ENCODE measurements at regions not wholly inside any gene's neighbourhood (a gene's known extent, or its start where the extent isn't known, plus 50 kb on each side); places are given as distances from the start of the nearest gene placed in this dataset.

DNA sequence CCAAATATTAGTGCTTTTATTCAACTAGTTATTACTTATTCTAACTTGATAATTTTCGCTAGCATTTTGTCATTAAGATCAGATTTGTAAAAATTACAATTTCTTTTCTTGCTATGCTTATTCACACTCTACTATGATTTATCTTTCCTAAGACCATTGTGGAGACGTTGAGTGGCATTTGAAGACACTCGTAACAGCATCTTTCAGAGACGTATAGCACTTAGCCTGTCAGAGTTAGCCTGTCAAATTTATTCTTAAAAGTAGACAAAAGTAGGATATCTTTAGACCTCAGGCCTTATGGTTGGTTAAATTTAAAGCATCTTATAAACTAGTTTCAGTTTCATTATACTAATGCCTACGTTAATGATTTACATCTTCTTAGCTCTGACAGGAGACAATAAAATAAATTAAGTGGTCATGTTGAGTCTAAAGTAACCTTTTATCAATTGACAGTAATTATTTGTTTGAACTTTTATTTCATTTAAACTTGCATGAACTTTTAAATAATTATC, 1410.1 kb downstream of the MRPL39 start:
- no peak for DNase-seq

DNA sequence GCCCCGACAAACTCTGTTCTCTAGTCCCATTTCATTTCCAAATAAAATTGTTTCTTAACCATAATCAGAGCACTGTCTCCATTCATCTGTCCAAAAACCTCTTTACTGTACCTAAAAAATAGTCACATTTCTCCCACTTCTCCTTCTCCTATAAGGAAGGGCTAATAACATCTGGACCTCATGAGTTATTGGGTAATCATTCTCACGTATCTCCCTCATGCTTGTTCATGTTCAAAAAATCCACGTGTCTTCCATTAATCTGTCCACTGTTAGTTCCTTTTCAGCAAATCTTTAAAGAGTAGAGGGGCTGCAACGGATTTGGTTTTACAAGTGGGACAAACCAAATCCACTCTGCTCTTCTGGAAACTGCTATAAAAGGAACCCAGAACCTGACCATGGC, 1418.8 kb downstream of the MRPL39 start:
- DNase-seq, result no peak

DNA sequence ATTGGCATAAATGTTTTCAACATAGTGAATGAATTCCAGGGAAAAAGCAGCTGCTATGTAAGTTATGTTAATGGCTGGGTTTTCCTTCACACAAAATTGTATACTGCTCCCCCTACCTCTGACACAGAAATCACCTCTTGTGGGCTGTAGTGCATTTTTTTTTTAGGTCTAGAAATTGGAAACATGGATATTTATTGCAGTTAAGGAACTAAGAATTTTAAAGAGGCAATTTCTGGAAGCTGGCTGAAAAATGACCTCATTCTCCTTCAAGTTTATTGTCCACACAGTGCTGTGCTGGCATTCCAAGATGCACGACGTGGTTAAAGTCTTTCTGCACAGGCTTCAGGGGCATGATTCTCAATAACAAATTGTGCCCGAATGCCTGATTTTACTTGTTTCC, 1424.2 kb downstream of the MRPL39 start:
- DNase-seq, result no peak

DNA sequence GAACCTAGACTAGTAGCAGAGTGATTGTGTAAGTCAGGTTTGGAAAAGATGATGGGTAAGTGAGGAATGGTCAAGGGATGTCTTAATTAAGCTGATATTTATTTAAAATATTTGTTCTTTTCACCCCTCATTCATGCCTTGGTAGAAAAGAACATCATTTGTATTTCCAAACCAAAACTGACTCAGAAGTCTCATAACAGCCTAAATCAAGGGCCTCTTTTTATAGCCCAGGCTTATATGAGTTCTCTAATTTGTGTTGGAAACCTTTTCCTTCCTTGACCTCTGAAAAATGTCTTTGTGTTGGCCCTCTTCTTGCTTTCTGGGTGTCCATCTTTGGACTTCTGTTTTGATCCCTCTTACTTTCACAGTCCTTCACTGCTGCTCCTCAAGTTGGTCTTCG, 1428.2 kb downstream of the MRPL39 start:
- DNase-seq, result no peak

DNA sequence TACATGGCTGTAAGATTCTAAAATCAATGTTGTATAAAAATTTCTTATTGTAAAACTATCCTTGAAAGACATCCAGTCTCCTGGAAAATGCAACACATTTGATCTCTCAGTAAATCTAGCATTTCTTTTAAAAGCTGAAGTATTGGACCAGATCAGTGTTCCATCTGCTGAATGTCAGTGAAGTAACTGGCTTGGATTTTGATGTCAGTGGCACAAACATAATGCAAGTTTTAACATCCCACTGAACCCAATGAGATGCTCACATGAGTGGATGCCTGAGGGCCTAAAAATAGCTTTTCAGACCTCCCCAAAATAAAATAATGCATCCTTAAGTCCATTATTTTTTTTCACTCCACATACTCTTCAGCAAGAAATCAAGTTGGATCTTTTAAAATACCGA, 1432.2 kb downstream of the MRPL39 start:
- no peak for DNase-seq

DNA sequence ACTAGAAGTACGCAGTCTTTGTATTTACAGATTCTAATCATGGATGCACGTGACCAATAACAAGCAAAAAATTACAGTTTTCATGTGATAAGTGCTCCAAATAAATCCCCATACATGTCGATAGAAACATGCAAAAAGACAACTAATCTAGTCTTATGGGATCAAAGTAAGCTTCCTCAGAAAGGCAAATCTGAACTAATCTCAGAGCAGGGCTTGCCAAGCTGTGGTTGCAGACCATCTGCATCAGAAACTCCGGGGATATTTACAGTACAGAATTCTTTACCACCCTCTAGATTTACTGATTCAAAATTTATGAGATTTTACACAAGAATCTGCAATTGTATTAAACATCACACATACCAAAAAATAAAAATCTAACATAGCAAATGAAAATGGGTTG, 1435.5 kb downstream of the MRPL39 start:
- no peak for DNase-seq

DNA sequence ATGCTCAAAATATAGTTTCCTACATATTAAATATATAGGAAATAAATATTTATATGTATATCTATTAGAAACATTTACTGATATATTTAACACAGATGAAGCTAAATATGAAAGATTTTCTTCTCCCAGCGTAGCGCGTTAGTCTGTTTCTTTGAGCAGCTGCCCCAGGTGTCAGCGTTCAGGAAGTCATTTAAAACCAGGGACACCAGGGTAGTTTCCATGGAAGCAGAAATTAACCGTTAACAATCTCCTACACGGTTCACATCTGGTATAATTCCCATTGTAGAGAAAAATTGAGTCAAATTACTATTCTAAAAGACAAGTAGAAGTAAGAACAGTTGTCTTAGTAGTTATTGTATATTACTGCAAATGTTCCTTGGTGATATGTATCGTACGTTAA, 1443.7 kb downstream of the MRPL39 start:
- no peak for DNase-seq

DNA sequence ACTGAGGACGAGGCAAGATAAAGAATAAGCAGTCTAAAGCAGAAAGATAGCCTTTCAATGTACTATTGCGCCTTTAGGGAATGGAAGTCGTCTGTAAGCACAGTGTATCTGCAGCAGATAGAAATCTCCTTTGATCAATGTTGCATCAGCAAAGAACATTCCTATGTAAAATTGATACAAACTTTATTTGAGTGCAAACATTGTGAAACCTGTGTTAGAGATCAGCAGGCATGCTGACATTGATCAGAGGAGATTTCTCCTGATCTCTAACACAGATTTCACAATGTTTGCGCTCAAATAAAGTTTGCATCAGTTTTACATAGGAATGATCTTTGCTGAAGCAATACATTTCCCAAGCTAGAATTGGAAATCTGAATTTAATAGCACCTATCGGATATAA, 1446.8 kb downstream of the MRPL39 start:
- DNase-seq, result no peak

DNA sequence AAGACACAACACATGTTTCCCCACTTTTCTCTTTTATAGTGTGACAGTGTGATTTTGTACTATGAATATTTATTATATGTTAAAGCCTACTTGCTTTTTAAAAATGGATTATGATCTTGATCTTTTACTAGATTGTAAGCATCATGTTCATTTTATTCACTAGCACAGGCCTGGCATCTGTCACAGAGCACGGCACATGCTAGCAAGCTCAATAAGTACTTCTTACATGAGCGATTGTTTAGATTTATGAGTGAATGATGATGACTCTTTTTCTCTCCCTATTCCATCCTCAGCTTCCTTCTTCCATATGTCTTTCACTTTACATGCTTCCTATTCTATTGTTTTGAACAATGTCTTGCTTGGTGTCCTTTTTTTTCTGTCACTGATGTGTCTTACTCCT, 1454.1 kb downstream of the MRPL39 start:
- DNase-seq, result no peak

DNA sequence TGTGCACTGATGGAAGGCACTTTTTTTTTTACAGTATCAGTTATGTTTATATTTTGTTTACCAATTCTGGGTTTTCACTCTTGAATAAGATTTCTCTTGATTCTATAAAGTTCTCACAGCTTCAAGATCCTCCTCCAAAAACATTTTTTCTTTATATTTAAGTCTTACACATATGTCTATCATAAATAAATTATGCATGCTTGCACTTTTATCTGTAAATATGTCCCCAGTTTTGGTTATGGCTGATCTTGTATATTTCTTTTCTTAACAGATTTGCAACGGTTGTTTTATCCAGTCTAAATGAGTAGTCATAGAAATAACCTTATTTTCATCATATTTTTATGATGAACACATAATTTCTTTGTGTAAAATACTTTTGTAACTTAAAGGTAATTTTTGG, 1456.5 kb downstream of the MRPL39 start:
- DNase-seq, result no peak

DNA sequence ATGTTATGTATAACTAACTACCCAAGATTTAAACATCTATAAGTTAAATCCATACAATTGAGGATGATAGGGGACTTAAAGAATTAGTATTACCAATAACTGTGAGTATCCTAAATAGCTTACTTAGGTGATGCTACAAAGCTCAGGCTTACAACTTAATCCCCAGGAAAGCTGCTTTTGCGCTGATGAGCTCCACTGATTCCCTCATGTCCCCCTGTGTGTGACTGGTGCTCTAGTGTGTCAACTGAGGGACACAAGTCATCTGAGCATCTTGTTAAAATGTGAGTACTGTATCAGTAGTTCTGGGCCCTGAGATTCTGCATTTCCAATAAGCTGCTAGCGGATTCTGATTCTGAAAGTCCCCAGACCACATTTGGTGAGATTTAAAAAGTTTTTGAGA, 1458.8 kb downstream of the MRPL39 start:
- no peak for DNase-seq

DNA sequence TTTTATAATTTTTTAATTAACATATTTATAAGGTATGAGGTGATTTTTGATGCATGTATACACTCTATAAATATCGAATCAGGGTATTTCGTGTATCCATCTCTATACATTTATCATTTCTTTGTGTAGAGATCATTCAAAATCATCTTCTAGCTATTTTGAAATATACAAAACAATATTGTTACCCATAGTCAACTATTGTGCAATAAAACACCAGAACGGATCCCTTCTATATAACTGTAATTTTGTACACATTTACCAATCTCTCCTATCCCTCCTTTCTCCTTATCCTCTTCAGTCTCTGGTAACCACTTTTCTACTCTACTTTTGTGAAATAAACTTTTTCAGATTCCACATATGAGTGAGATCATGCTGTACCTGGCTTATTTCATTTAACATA, 1459.6 kb downstream of the MRPL39 start:
- DNase-seq, result no peak

DNA sequence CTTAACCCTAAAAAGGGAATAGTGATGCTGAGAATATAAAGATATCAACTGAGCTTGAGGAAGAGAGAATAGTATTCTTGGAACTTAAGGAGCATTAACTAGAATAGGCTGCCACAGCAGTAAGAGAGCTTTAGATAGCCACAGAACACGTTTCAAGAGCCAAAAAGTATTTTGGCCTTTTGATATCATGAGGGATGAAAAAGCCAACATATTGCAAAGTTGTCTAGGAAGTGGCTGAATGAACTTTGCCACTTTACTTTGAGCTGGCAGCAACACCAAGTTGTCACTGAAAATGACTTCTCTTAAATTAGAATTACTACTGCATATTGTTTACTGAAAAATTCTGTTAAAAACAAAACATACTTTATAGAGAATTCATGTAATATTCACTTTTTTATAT, 1476.2 kb downstream of the MRPL39 start:
- no peak for DNase-seq

DNA sequence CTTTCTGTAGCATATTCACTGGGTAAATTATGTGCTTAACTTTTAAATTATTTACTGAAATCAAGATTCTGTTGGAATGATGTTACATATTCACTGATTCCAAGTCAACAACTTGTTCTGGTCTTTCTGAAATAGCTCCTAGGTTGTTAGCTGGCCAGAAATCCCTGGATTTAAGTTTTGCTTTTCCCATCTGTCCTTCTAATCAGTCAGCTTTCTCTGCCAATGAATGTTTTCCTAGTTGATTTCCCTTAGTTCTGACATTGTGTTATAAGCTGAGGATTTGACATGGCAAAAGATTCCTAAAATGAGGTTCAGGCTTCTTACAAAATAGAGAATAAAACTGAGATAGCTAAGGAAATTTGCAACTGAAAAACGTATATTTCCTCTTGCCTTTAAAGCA, 1479.6 kb downstream of the MRPL39 start:
- DNase-seq, result no peak

DNA sequence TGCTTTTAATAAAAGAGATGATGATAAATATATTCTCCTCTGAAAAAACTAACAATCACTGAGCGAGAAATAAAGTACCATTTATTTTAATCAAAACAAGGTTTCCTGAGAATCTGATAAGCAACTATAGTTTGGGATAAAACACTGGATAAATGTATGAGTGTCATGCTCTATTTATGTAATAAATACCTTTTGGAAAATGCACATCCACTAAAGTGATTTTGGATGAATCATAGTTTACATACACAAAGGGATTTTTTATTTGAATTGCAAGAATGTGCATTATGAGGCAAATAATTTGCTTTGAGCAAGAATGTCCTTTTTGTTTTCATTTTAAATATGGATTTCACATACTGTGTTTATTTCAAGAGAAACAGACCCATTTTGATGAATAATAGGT, 1483.5 kb downstream of the MRPL39 start:
- DNase-seq, result no peak

DNA sequence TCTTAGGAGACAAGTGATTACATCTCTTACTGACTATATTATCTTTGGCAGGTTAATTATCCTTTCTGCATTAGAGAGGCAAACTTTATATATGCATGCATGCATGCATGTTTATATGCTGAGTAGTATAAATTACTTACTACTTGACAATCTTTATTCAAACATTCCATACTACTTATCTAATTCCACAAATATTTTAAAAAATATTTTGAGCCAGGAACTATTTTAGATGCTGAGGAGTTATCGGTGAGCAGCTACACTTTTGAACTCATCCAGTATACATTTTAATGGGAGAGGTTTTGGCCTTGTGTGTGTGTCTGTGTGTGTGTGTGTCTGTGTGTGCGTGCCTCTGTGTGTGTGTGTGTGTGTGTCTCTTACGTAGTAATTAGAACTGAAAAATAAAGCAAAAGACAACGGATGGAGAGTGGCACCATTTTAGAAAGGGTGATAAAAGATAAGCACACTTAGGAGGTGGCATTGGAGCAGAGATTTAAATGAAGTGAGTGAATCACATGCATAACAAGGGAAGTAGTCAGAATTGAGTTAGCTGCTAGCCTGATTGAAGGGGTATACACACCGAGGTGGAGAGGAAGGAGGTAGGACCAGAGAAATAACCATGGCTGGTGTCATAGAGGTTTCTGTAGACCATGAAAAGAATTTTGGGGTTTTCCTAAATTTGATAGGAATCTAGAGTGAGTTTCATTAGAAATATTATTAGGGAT, 1488.4 kb downstream of the MRPL39 start:
- DNase-seq, result no peak

DNA sequence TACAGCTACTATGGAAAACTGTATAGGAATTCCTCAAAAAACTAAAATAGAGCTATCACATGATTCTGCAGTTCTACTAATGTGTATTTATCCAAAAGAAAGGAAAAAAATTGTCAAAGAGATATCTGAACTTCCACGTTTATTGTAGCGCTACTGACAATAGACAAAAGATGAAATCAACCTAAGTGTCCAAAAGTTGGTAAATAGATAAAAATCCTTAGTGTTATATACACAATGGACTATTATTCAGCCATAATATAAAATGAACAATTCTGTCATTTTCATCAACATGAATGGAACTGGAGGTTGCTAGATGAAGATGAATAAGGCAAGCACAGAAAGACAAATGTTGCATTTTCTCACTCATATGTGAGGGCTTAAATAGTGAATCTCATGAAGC, 1492.1 kb downstream of the MRPL39 start:
- no peak for DNase-seq

DNA sequence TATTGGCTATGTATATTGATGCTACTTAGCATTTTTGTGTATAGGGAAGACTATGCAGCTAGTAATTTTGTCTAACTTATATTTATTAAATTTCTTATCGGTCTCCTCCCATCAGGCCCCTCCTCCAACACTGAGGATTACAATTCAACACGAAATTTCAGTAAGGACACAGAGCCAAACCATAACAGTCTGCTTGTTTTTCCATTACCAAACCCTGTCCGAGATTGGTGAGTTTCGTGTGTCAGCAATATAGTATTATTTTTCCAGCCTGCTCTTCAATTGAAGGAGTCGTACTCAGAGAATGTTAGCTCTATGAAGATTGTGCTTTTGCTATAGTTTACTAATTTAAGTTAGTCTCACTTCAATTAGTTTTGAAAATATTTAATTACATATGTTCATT, 1495.3 kb downstream of the MRPL39 start:
- DNase-seq, result no peak

DNA sequence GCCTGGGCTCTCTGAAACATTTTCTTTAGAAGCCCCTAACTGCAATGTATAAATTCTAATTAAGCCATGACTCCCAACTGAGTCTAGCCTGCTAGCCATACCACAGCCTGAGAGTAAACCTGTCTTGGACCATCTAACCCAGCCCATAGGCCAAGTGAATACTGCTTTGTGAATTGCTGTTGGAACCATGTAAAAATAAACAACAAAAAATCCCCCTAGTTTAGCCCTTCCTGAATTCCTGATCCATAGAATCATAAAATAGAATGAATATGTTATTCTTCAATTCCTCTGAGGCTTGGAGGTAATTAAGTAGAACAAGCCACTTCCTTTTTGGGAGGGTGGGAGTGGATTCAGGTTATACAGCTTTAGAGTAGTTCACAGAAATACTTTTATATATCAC, 1496.4 kb downstream of the MRPL39 start:
- no peak for DNase-seq

DNA sequence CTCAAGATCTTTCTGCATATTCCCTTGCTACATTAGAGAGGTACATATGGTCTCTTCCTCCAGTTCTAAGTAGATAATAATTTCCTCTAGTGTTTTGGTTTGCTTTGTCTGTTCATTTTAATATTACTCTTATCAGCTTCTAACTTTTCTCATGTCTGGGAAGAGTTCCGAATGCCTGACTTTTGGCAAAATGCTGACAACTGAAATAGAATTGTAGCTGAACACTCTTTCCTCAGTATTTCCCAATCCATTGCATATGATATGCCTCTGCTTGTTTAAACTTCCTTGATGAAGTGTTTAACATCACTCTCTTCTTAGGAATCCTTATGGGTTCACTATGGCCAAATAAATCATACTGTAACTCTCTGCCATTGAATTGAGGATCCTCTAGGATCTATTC, 1510.1 kb downstream of the MRPL39 start:
- DNase-seq, result no peak

DNA sequence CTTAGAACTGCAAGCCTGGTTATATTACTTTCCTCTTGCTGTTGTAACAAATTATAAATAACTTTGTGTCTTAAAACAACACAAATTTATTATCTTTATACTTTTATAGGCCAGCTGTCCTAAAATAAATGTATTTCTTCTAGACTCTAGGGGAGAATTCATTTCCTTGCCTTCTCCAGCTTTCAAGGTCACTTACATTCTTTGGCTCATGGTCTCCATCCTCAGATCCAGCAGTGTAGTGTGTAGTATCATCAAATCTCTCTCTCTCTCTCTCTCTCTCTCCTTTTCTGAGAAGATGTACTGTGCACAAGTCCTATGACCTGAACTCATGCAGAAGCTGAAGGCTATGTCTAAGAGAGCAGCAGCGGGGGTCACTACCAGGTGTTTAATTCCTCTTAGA, 1510.6 kb downstream of the MRPL39 start:
- no peak for DNase-seq

DNA sequence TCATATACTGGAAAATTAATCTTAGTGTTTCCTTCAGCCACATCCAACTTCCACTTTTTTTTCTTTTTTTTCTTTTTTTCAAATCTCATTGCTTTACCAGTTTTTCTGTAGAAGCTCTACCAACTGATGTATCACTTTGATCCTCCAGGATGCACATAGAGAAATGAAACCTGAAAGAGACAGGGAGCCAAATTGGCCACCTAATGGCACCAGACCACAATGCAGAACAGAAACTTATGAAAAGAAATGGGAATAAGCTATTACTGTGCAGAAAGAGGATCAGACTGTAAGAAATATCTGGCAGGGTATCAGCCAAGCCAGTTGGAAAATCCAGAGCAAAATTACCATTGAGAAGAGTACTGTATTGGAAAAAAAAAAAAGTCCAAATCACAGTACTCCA, 1514.2 kb downstream of the MRPL39 start:
- DNase-seq, result no peak

DNA sequence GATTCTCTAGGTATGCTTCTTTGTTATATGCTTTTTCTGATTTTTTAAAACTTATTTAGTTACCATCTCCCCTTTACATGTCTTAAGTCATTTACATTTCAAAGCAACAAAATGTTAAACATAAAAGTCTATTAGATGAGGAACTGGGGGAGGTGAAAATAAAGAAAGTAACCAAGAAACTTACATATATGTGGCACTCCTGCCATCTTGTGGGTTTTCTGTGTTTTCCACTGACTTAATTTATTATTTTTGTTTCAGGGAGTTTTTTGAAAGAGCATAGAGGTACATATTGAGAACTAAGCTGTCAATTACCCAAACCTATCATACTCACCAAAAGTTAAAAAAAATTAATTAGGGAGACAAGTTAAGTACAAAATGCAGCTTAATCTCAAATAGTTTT, 1531.1 kb downstream of the MRPL39 start:
- DNase-seq, result peak; percentile 36

DNA sequence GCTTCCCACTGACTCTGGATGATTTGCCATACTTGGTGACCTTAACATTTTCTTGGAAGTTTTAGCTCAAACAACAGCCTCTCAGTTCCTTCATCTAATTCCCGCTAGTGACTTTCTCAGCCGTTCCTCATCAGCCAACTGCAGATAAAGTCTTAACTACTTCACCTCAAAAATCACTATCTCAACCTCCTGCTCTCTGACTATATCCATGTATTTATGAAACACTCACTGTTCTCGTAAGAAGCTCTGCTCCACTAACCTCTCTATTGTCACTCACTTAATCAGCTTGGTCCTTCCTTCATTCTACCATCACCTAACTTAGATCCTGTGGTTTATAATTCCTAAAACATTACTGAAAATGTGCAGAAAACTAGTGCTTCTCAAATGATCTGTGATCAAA, 1551.6 kb downstream of the MRPL39 start:
- no peak for DNase-seq

DNA sequence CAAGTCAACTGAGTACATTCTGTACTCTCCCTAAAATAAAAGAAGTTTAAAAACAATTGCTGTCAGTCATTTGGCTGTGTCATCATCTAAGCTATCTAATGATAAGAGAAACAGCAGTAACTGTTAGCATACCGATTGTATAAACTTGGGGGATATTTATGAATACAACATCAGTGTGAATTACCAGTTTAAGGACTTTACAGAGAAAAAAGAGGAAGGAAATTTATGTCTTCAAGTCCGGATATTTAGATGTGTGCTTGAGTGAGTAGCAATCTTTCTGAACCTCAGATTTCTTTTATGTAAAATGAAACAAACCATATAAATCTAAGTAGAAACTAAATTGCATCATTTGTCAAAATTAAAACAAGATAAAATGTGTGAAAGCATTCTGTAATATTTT, 1557.0 kb downstream of the MRPL39 start:
- DNase-seq, result no peak

Measured in amniotic stem cell (primary cell).